NCI-H146 treated with DMSO at 0.1 percent for 48 hours (cell line): ENCODE measurements at regions not wholly inside any gene's neighbourhood (a gene's known extent, or its start where the extent isn't known, plus 50 kb on each side); places are given as distances from the start of the nearest gene placed in this dataset.

ENCODE experiments used
- DNase-seq: peaks from one replicate; lab custom pipeline; 2025; ENCODE audit not compliant: unreplicated experiment; lab: John Stamatoyannopoulos, UW

DNA sequence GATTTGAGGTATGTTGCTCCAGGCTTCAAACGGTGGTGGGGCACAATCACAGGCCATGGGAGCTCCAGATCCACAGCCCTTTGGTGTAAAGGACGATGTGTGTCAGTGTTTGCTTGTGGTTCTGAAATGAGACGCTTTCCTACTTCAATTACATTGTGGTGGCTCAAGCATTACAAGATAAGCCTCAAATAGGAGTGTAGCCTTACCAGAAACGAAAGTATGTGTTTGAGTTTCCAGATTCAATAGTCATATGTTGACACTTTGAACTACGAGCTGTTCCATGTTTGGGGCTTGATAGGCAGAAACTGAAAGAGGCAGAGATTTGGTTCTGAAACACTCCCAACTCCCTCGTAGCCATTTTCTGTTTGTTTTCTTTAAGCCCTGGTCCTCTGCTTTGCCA is 187.1 kb downstream of the MYLK4 start:
- no peak for DNase-seq

DNA sequence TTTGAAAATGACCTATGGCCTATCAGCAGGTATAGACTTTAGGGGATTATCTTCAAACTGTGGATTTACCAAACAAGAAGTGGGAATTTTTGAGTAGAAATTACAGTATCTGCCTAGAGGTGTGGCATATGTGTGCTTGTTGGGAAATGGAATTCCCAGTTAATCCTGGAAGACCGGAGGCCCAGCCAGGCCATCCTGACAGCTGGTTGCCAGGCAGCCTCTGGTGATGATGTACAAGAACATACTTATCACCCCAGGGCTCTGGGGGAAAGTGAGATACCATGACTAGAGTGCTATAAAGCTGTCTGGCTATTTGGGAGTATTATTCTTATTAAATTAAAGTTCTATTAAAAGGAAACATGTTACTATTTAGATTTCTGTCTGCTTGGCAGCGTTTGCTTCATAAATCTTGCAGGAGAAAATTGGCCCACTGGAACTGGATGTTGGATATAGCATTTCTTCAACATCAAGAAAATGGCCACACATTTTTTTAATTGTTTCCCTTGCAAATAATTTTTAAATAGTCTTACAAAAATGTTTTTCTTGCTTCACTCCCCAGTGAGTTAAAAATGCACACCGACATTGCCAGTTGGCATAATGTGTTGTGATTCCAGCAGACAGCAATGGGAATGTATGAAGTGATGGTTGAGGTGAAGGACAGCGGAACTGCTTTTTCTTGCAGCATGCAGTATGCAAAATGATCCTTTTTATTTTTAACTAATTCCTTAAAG is 187.8 kb downstream of the MYLK4 start:
- DNase-seq, result no peak

DNA sequence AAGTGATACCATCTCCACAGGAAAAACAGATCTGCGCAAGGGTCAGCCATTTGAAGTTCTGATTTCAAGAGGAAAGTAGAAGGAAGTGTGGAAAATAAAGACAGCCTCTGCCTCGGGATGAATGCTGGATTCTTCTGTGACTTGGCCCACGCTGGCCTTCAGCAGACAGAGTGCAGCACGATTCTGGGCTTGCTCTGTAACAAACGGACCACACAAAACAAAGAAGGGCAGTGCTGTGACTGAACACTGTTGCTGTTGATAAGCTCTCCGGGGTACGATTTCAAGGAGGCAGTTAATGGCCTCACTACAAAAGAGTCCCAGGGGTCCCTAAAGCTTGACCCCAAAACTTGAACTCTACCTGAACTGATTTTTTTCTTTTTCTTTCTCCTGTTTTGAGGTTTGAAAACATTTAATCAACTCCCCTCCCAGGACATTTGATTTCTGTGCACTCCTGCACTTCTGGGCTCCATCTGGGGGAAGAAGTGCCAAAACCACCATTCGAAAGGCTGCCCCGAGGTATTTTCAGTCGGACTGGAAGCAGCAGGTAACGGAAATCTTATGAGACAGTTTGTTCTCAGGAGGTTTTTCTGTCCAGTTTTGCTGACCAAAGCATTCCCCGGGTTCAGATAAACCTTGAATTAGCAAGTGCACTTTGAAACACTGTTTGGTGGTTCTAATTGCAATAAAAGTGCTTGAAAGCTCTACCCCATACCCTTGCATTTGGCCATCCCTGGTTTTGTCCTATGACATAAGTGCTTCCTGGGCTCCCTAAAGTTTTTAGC is 189.6 kb downstream of the MYLK4 start:
- DNase-seq, result no peak

DNA sequence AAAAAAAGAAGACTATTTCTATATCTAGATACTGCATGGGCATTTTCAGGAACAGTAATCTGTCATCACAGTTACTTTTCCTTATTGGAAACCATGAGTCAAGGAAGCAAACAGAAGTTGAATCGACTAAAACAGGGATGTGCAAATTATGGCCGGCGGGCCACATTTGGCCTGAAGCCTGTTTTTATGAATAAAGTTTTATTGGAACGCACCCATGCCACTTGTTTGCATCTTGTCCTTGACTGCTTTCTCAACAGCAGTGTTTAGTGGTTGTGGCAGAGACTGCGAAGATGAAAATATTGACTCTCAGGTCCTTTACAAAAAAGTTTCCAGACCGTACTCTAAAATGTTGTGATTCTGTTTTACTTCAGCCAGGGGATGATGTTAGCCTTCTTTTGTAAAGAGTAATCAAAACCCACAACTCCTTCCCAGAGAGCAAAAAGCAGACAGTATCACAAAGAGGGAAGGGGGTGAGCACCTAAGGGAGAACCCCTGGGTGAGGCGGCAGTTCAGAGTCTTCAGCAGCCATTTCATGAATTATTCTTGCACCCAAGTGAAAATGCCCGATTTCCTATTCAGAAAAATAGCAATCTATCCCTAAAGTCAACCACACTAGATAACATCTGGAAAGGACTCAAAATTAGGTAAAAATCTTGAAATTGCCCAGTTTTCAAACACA is 190.4 kb downstream of the MYLK4 start:
- no peak for DNase-seq

DNA sequence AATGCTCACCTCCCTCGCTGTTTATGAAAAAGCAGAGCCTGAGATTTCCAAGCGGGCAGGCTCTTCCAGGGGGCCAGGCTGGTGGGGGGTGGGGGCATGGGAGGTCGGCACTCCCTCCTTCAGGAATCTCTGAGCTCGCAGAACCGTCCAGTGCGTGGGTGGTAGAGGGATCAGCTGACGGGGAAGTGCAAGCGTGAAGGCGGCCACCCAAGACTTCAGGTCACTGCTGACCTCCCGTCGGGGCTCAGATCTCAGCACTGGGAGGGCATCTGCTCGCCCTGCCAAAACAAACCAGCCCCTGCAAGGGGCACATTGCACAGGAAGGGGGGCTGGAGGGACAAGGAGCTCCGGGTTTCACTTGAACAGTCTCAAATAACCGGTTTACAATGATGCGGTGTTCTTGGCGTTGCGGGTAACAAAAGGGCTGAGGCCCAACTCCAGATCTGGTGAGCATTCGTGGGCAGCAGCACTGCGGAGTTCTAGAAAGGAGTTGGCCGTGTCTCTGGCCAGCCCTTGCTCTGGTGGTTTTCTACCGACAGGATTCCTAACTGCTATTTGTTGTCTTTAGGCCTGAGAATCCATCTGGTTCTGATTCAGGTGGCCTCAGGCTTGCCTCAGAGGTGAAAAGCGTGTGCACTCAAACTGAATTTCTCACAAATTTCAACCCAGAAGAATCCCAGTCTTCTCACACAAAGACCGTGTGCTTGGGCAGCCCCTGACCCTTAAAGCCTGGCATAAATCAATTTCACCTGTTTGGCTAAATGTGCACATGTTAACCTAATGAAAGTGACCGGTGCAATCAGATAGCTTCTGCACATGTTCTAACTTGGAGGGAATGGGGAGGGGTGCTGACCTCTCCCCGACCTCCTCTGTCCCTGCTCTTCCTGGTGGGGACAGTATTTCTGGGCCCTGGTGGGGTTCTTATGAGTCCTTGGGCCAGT is 191.6 kb downstream of the MYLK4 start:
- DNase-seq, result no peak

DNA sequence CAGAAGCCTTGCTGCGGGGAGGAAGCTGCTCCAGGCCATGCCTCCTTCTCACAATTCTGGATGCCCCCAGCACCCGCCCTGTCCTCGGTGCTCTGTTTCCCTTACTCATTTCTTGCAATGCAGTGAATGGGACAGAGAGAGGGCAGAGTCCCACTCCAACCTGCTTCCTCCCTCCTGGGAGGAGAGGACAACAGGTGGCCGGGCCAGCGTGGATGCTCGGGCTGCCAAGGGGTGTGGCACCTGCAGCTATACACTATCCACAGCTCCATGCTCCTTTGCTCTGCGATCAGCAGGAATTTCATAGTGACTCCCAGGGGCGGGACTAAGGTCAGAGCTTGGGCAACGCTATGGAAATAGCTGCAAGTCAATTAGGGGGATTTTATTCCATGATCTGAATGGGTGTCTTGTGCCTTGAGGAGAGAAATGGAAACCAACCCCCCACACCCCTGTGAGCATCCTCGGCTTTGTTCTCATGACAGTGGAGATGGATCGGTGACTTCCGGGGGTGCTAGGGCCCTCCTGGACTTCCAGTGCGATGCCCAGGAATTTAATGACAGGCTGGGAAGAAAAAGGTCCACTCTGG is 192.5 kb downstream of the MYLK4 start:
- DNase-seq, result no peak

DNA sequence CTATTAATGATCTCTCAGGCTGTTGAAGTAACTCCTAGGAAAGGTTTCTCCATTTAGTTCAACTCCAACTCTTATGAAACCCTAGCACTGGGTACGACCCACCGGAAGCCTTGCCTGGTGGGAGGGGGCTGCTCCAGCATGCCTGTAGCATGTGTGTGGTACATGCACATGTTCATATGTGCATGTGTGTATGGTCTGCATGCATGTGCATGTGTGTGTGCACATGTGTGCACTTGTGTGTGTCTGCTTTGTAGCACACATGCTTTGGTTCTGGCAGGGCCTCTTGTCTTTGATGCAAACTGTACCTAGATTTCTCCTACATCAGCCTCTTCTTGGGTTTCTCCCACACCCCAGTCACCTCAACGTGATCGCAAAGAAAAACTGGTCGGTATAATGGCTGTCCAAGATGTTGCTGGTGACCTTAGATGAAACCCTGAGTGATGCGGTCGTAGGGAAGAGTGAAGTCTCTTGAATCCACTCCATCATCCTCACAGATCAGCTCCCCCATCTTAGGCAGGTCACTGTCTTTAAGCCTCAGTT is 193.5 kb downstream of the MYLK4 start:
- no peak for DNase-seq

DNA sequence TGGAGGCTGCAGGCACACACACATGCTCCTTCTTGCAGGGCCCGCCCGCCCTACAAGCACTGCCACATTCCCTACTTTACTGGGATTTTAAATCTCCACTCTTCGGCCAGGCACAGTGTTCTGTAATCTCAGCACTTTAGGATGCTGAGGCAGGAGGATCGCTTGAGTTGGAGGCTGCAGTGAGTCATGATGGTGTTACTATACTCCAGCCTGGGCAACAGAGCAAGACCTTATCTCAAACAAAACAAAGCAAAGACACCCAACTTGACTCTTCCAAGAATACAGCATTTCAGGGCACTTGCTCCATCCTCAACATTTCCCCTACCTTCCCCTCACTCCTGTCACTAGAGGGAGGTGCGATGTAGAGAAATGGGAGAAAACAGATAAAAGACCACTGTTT is 194.0 kb downstream of the MYLK4 start:
- no peak for DNase-seq

DNA sequence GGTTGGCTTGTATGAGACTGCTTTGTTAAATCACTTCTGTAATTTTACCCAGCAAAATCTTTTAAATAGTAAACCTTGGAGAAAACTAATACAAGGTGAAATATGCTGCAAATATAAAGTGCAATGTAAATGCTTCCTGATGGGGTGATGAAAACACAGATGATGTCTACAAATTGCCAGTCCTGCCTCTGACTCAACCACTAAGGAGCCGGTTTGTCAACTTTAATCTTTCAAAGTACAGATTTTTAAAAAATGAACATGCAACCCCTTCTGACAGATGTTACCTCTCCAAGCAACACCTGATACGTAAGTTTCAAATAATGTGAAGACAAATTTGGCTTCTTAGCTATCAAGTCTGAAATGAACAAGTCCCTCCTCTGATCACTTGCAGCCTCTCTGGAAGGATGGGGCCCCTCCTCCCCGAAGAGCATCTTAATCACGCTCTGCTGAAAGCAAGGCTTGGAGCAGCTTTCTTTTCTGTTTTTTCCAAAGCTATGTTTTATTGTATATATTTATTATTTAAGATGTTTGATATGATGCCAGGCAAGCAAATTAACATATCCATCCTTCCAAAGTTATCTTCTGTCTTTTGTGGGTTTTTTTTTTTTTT is 196.0 kb downstream of the MYLK4 start:
- DNase-seq, result no peak

DNA sequence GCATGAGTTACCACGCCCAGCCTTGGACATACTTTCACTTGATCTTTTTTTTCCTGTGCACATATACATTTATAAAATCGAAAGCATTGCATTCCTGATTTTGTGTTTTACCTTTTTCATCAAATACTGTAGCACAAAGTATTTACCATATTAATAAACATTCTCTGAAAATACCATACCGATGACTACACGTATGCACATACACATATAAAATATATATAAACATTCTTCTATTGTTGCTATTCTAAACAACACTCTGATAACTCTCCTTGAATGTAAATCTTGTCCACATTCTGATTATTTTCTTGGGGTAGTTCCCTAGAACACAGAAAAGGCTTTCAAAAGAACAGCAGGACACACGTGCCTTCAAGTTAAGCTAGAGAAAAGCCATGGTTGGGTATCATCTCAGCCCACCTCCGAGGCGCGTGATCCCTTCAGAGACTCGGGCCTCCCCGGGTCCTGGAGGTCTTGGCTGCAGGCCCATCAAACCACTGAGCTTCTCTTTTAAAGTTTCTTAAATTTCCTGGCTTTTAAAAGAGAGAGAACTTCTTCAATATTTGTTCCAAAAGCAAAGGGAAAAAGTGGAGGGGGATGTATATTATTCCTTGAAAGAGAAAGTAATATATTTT is 198.1 kb downstream of the MYLK4 start:
- DNase-seq, result no peak

DNA sequence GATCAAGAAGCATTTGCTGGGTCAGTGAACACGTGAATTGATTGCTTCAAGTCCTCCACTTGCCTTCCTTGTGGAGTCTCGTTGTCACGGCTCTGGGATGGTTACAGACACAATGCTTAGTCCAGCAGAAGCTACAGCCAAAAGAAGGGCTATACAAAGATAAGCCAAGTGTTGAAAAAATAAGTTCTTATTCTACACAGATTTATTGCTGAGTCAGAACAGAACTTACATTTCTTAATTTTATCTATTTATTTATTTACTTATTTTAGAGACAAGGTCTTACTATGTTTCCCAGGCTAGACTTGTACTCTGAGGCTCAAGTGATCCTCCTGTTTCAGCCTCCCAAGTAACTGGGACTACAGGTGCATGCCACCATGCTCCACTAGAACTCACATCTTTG is 199.0 kb downstream of the MYLK4 start:
- no peak for DNase-seq

DNA sequence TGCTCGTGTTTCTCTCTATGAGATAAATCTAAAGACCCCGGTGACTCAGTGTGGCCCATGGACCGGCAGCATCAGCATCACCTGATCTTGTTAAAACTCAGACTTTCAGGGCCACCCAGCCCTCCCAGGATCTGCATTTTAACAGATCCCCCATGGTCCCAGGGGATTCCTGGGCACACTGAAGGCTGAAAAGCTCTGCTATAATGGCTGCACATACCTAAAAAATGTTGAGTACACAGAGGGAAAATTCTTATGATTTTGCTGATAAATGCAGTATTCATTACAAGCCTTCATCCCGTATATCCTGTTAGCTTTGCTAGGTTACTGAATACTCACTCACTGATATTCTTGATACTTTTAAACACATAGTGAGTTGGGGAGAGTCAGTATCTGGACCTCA is 200.5 kb downstream of the MYLK4 start:
- no peak for DNase-seq

DNA sequence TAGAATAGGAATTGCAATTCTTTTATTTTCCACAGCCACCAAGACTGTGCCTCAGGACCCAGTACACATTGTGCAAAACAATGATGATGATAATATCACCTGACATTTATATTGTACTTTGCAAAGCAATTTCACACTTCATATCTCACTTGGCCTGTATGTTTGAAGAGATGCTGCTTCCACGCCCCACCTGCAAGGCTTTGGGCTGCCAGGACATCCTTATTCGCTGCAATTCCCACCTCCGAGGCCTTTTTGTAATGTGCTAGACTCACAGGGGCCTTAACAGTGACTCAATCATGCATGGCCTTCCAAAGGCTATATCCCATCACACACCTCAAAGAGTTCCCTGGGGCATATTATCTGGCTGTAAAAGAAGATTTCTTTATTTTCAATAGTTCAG is 200.9 kb downstream of the MYLK4 start:
- DNase-seq, result no peak

DNA sequence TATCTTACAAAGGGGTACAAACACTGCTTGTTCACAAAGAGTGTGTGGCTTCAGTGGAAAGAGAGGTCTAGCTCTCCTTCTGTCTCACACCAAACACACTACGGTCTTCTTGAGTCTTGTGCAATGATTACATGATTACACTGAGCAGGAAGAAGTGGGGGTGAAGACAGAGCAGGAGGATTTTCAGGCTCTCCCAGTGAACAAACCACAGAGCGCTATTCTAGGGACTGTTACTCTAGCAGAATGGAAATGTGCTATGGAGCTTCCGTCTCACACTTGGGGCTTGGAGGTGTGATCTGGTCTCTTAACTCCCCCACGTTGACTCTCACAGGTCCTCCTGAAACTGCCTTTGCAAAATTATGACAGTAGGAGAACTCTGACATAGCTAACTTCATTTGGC is 203.4 kb downstream of the MYLK4 start:
- no peak for DNase-seq

DNA sequence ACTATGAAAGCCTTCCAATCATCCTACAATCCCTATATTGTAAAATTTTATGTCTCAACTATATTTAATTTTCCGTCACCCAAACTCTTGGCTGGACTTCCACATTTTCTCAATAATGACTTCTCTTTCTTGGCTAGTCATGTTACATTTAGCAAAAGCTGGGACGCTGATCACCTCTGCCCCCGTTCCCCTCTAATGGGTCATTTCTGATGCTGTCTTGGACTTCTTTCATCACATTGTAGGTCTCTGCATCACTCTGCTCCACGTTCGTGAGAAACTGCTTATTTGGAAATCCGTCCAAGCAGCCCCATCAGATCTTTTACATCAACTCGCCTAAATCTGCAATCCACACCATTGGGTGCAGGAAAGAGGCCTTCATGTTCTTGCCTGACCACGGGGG is 203.8 kb downstream of the MYLK4 start:
- DNase-seq, result no peak

DNA sequence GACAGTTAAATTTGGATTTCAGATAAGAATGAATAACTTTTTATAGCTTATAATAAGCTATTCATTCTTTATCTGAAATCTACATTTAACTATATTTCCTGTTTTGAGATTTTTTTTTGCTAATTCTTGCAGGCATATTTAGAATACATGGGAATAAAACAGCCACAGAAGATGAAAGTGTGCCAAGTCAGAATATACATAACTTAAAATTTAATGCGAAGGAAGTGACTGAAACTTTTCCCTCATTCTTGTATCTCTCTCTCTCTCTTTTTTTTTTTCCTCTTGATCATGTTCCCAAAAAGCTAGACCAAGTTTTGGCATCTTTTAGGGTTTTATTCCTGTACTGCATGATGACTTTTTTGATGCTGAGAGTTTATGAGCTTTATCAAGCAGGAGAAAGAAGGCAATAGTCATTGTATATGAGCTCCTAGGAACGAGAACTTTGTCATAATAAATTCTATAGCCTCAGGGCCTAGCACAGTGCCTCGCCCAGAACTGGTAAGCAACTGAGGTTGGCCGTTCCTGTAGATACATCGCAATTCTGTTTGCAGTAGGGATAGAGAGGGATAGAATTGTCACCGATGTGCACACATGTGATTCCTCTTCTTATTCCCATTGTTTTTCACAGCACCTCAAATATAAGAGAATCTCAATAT is 205.2 kb downstream of the MYLK4 start:
- no peak for DNase-seq

DNA sequence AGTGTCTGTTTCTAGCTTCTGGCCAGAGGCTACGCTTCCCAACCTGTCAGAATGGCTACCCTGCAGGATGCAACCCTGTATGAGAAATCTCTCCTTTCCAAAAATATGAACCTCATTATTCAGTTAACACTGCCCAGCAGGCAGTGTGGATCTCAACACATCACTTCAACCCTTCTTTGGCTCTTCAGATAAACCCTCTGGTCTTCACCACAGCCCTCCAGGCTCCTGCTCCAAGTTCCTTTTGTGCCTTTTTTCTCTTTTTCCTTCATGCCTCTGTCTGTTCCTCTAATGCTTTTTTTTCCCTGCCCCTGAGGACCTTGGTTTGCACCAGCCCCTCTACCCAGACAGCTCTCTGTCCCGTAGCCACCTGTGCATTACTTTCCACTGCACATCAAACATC is 207.4 kb downstream of the MYLK4 start:
- no peak for DNase-seq

DNA sequence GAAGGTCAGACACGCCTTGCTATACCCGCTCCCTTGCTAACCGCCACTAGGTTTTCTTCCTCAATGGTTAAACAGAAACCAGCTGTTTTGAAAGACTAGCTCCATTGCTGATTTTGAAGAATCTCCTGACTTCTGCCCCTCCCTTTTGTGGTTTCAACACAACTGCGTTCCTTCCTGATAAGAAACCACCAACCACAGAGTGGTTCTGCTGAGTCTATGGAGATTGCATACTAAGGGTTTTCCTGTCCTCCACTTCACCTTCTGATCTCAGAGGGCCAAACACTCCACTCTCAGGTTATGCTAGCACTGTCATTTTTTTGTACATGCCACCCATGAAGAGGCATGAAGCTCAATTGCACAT is 207.9 kb downstream of the MYLK4 start:
- no peak for DNase-seq
